ENCODE measurements at regions not wholly inside any gene's neighbourhood (a gene's known extent, or its start where the extent isn't known, plus 50 kb on each side); places are given as distances from the start of the nearest gene placed in this dataset.

DNA sequence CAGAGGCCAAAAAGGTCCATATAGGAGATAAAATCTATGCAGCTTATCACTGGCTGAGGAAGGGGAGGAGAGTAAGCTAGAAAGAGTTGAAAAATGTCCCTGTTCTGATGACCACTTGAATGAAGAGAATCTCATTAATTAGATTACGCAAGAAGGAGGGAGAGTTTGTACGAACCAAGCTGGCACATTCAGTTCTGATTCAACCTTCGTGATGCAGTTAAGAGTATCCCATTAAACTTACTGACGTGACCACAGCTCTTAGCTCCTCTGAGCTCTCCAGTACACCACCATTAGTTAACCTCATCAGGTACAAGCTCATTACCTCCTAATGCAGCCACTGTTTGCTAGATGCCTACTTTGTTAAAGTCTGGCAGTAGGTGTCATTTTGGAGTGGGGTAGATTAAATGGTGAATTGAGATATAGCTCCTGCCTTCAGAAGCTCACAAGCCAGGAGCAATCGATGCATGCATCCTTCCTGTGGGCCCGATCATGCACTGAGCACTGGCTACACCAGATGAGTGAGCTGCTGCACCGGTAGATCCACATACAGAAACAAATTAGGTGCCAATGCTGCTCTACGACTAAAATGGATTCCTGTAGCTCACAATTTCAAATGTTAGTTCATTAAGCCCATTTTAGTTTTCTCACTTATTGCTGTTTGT lies 458.3 kb downstream of the COG6 start:
- no peaks in the 10 kb centered on the region for H3K4me1 ChIP-seq (ENCODE audit: control insufficient read depth in 2 of 2, insufficient read depth in 2 of 2, low read length in 2 of 2)
- H3K4me3 ChIP-seq (ENCODE audit: low read length): no peak overlapping the region
- no peak overlapping the region for H3K4me3 Mint-ChIP-seq
- no peak overlapping the region for H3K27ac ChIP-seq (ENCODE audit: low read depth, low read length)
- no peak overlapping the region for H3K27ac Mint-ChIP-seq
- H3K27me3 ChIP-seq (ENCODE audit: control insufficient read depth in 2 of 2, insufficient read depth in 2 of 2, low read length in 2 of 2): no peaks in the 10 kb centered on the region
- intact Hi-C loops (cut with micrococcal nuclease): no loop called here
- H3K4me1 Mint-ChIP-seq: peaks cover 0 to 35% (median 4%) of the 10 kb centered on the region in 7 donors
- peaks cover 0 to 10% (median 0%) of the 10 kb centered on the region in 11 donors for H3K9me3 Mint-ChIP-seq
- DNase-seq (no peak), ATAC-seq (no peak)
- H3K36me3 Mint-ChIP-seq: peaks cover 0 to 25% (median 0%) of the 10 kb centered on the region in 5 donors
- H3K27me3 Mint-ChIP-seq: peaks cover 0 to 3% (median 0%) of the 10 kb centered on the region in 5 donors
- ChIA-PET CTCF (interaction anchor here (0.7 kb wide), 1 partner anchor 23 kb away, joined by 3 read pairs; no protein-coding TSS in a partner anchor), POLR2A (interaction anchor here (0.6 to 1.1 kb wide), 2 partner anchors 13 to 70 kb away, joined by 3 read pairs; no protein-coding TSS in a partner anchor)
- H3K36me3 ChIP-seq (ENCODE audit: control insufficient read depth in 2 of 3, insufficient read depth in 3 of 3, low read length in 3 of 3): no peaks in the 10 kb centered on the region
- H3K9me3 ChIP-seq (ENCODE audit: control insufficient read depth in 2 of 3, low read length in 3 of 3): no peaks in the 10 kb centered on the region

DNA sequence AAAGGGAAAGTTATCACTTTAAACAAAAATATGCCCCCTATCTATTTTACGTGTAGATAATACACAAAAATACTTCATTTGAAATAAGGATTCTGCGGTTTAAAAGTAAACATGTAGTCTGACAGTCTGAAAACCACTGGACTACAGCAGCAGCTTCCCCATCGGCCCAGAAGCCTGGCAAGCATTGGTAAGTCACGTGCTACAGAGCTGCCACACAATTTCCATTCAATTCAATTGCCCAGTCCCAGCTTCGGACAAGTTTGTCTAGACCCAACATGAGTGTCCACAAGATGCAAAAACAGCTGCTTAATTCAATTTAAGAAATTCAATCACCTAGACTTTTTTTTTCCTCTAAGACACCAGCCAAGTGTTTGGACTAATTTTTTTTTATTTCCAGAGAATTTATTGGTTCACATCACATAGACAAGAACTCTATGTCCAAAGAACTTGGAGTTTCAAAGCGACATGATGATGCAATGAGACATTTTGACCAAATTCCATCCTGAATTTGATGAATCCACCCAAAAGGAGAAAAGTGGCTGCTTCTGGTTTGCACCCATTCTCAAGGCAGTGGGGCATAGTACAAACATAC lies 458.9 kb downstream of the COG6 start:
- Histone ChIP-seq H3K4me1 (ENCODE audit: control insufficient read depth in 2 of 2, insufficient read depth in 2 of 2, low read length in 2 of 2) (no peaks in the 10 kb centered on the region), H3K36me3 (ENCODE audit: control insufficient read depth in 2 of 3, insufficient read depth in 3 of 3, low read length in 3 of 3) (no peaks in the 10 kb centered on the region), H3K27me3 (ENCODE audit: control insufficient read depth in 2 of 2, insufficient read depth in 2 of 2, low read length in 2 of 2) (no peaks in the 10 kb centered on the region), H3K9me3 (ENCODE audit: control insufficient read depth in 2 of 3, low read length in 3 of 3) (no peaks in the 10 kb centered on the region), H3K27ac (ENCODE audit: low read depth, low read length) (no peak overlapping the region), H3K4me3 (ENCODE audit: low read length) (no peak overlapping the region)
- ChIA-PET POLR2A (interaction anchor here (0.6 to 1.1 kb wide), 3 partner anchors 12 to 227 kb away, joined by 3 read pairs; no protein-coding TSS in a partner anchor), CTCF (interaction anchor here (0.7 kb wide), 1 partner anchor 22 kb away, joined by 3 read pairs; no protein-coding TSS in a partner anchor)
- Mint-ChIP-seq H3K27me3 (peaks cover 0 to 3% (median 0%) of the 10 kb centered on the region in 5 donors), H3K9me3 (peaks cover 0 to 10% (median 2%) of the 10 kb centered on the region in 11 donors), H3K4me3 (no peak overlapping the region), H3K4me1 (peaks cover 0 to 29% (median 4%) of the 10 kb centered on the region in 7 donors), H3K36me3 (peaks cover 0 to 24% (median 0%) of the 10 kb centered on the region in 5 donors), H3K27ac (peak overlapping the region in 1 of 9 donors; percentile 54)
- DNase-seq (no peak), ATAC-seq (no peak)
- intact Hi-C loops (cut with micrococcal nuclease): no loop called here

DNA sequence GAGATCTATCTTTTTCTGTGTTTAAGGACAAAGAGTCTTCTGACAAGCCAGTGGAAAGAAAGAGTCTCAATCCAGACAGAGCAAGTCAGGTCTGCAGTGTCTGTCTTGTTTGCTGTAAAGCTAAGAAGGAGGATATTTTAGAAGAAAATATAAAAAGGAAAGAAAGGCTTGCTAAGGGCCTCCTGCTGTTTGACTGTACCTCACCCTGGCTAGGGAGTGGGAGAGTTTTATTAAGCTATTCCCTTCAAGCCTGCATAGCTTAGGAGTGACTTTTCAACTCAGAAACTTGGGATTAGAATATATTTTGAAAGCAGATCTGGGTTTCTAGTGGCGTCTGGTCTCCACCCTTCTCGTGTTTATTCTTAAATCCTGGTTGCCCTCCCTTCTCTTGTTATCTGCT lies 460.0 kb downstream of the COG6 start:
- CTCF ChIA-PET: no interaction called here
- POLR2A ChIA-PET: interaction anchor here (0.7 kb wide), 1 partner anchor 71 kb away, joined by 3 read pairs; no protein-coding TSS in a partner anchor
- no peaks in the 10 kb centered on the region for H3K9me3 ChIP-seq (ENCODE audit: control insufficient read depth in 2 of 3, low read length in 3 of 3)

DNA sequence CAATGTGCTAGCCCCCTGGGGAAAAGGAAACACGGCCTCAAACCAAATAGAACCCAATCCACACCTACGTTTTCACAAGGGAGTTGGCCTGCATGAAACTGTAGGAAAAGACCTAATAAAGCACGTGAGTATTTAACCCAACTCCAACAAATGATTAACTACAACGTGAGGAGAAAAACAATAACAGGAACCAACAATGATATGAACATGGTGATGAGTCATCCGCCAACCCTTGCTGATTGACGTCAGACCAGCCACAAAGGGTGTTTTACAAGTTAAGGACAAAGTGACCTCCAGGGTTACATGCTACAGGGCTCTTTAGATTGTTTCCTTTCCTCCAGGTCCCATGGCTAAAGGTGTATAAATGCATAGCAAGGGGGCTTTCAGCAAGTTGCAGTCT lies 460.5 kb downstream of the COG6 start:
- H3K4me1 ChIP-seq (ENCODE audit: control insufficient read depth in 2 of 2, insufficient read depth in 2 of 2, low read length in 2 of 2): no peaks in the 10 kb centered on the region
- Mint-ChIP-seq H3K9me3 (peaks cover 0 to 9% (median 1%) of the 10 kb centered on the region in 11 donors), H3K4me3 (peak overlapping the region in 1 of 10 donors; percentile 51), H3K4me1 (peaks cover 0 to 22% (median 4%) of the 10 kb centered on the region in 7 donors), H3K27me3 (peaks cover 0 to under 1% (median 0%) of the 10 kb centered on the region in 5 donors), H3K36me3 (peaks cover 0 to 22% (median 0%) of the 10 kb centered on the region in 5 donors), H3K27ac (peak overlapping the region in 1 of 9 donors; percentile 88)
- DNase-seq: peak in 1 of 9 donors; percentile 38
- ChIA-PET POLR2A (interaction anchor here (0.7 kb wide), 1 partner anchor 71 kb away, joined by 3 read pairs; no protein-coding TSS in a partner anchor), CTCF (no interaction called here)
- no peak overlapping the region for H3K27ac ChIP-seq (ENCODE audit: low read depth, low read length)
- H3K36me3 ChIP-seq (ENCODE audit: control insufficient read depth in 2 of 3, insufficient read depth in 3 of 3, low read length in 3 of 3): no peaks in the 10 kb centered on the region
- H3K27me3 ChIP-seq (ENCODE audit: control insufficient read depth in 2 of 2, insufficient read depth in 2 of 2, low read length in 2 of 2): no peaks in the 10 kb centered on the region
- ATAC-seq: peak; percentile 27
- no peak overlapping the region for H3K4me3 ChIP-seq (ENCODE audit: low read length)
- intact Hi-C loops (cut with micrococcal nuclease): loop anchor here in 1 of 2 donors (2.0 to 5.0 kb wide), 2 partner anchors 13 to 89 kb away; no protein-coding TSS in a partner anchor
- no peaks in the 10 kb centered on the region for H3K9me3 ChIP-seq (ENCODE audit: control insufficient read depth in 2 of 3, low read length in 3 of 3)

More for the DNA sequence above, 460.0 kb downstream of the COG6 start:
- H3K36me3 Mint-ChIP-seq: peaks cover 0 to 25% (median 0%) of the 10 kb centered on the region in 5 donors
- Histone ChIP-seq H3K36me3 (ENCODE audit: control insufficient read depth in 2 of 3, insufficient read depth in 3 of 3, low read length in 3 of 3) (no peaks in the 10 kb centered on the region), H3K4me3 (ENCODE audit: low read length) (no peak overlapping the region), H3K27ac (ENCODE audit: low read depth, low read length) (no peak overlapping the region), H3K27me3 (ENCODE audit: control insufficient read depth in 2 of 2, insufficient read depth in 2 of 2, low read length in 2 of 2) (no peaks in the 10 kb centered on the region), H3K4me1 (ENCODE audit: control insufficient read depth in 2 of 2, insufficient read depth in 2 of 2, low read length in 2 of 2) (no peaks in the 10 kb centered on the region)
- no peak for DNase-seq
- no peak overlapping the region for H3K4me3 Mint-ChIP-seq
- peaks cover 0 to 22% (median 4%) of the 10 kb centered on the region in 7 donors for H3K4me1 Mint-ChIP-seq
- peaks cover 0 to 3% (median 0%) of the 10 kb centered on the region in 5 donors for H3K27me3 Mint-ChIP-seq
- intact Hi-C loops (cut with micrococcal nuclease): loop anchor here in 1 of 2 donors (5.0 kb wide), 1 partner anchor 88 kb away; no protein-coding TSS in a partner anchor
- ATAC-seq: no peak
- peak overlapping the region in 1 of 9 donors; percentile 88 for H3K27ac Mint-ChIP-seq
- peaks cover 0 to 13% (median 3%) of the 10 kb centered on the region in 11 donors for H3K9me3 Mint-ChIP-seq

DNA sequence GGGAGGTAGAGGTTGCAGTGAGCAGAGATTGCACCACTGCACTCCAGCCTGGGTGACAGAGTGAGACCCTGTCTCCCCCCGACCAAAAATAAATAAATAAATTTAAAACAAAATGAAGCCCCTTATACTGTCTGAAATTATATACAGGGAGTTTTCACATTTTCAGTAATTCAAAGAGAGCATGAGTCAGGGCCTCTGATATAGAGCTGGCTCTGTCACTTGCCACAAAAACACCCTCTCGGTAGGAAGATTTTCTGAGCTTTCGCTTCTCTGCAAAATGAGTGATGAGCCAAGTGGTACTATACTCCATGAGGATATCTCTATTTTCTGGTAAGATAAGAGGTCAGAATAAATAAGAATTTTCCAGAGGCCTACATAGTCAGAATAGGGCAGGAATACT lies 462.9 kb downstream of the COG6 start:
- no peak overlapping the region for H3K4me3 ChIP-seq (ENCODE audit: low read length)
- Mint-ChIP-seq H3K27me3 (no peaks in the 10 kb centered on the region), H3K27ac (no peak overlapping the region), H3K36me3 (peaks cover 0 to 27% (median 0%) of the 10 kb centered on the region in 5 donors), H3K9me3 (peaks cover 0 to 9% (median 0%) of the 10 kb centered on the region in 11 donors), H3K4me3 (no peak overlapping the region), H3K4me1 (peaks cover 0 to 28% (median 4%) of the 10 kb centered on the region in 7 donors)
- intact Hi-C loops (cut with micrococcal nuclease): loop anchor here in 1 of 2 donors (5.0 kb wide), 1 partner anchor 91 kb away; no protein-coding TSS in a partner anchor
- ATAC-seq (no peak), DNase-seq (no peak)
- no peaks in the 10 kb centered on the region for H3K9me3 ChIP-seq (ENCODE audit: control insufficient read depth in 2 of 3, low read length in 3 of 3)
- CTCF ChIA-PET: no interaction called here
- H3K36me3 ChIP-seq (ENCODE audit: control insufficient read depth in 2 of 3, insufficient read depth in 3 of 3, low read length in 3 of 3): no peaks in the 10 kb centered on the region
- POLR2A ChIA-PET: interaction anchor here (0.6 kb wide), 1 partner anchor 10 kb away, joined by 3 read pairs; no protein-coding TSS in a partner anchor
- no peaks in the 10 kb centered on the region for H3K27me3 ChIP-seq (ENCODE audit: control insufficient read depth in 2 of 2, insufficient read depth in 2 of 2, low read length in 2 of 2)
- no peak overlapping the region for H3K27ac ChIP-seq (ENCODE audit: low read depth, low read length)
- no peaks in the 10 kb centered on the region for H3K4me1 ChIP-seq (ENCODE audit: control insufficient read depth in 2 of 2, insufficient read depth in 2 of 2, low read length in 2 of 2)

DNA sequence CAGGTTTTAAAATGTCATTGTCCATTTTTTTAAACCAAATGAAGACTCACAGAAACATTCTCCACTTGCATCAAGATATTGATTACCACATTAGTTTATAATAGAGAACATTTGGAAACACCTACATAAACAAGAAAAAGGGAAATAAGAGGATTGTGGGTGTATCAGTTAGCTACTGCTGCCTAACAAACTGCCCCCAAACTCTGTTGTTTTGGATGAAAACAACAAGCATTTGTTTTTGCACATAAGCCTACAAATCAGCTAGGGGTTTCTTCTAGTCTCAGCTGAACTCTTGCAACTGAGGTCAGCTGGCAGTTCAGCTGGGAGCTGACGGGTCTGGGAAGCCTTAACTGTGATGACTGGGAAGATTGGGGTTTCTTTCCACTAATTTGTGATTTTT lies 464.4 kb downstream of the COG6 start:
- DNase-seq: no peak
- Histone ChIP-seq H3K36me3 (ENCODE audit: control insufficient read depth in 2 of 3, insufficient read depth in 3 of 3, low read length in 3 of 3) (no peaks in the 10 kb centered on the region), H3K4me1 (ENCODE audit: control insufficient read depth in 2 of 2, insufficient read depth in 2 of 2, low read length in 2 of 2) (no peaks in the 10 kb centered on the region), H3K27me3 (ENCODE audit: control insufficient read depth in 2 of 2, insufficient read depth in 2 of 2, low read length in 2 of 2) (no peaks in the 10 kb centered on the region), H3K9me3 (ENCODE audit: control insufficient read depth in 2 of 3, low read length in 3 of 3) (no peaks in the 10 kb centered on the region), H3K4me3 (ENCODE audit: low read length) (no peak overlapping the region), H3K27ac (ENCODE audit: low read depth, low read length) (no peak overlapping the region)
- peaks cover 0 to 9% (median 0%) of the 10 kb centered on the region in 11 donors for H3K9me3 Mint-ChIP-seq
- CTCF ChIA-PET: no interaction called here
- H3K27me3 Mint-ChIP-seq: no peaks in the 10 kb centered on the region
- H3K36me3 Mint-ChIP-seq: peaks cover 0 to 24% (median 0%) of the 10 kb centered on the region in 5 donors
- H3K27ac Mint-ChIP-seq: no peak overlapping the region
- H3K4me1 Mint-ChIP-seq: peaks cover 0 to 30% (median 4%) of the 10 kb centered on the region in 7 donors
- POLR2A ChIA-PET: interaction anchor here (0.7 kb wide), 1 partner anchor 54 kb away, joined by 3 read pairs; no protein-coding TSS in a partner anchor
- ATAC-seq: no peak
- no peak overlapping the region for H3K4me3 Mint-ChIP-seq
- intact Hi-C loops (cut with micrococcal nuclease): loop anchor here in 1 of 2 donors (5.0 kb wide), 1 partner anchor 93 kb away; no protein-coding TSS in a partner anchor

All from naive thymus-derived CD4-positive, alpha-beta T cell (primary cell).